Uterus (tissue), 2 donors: ENCODE measurements at regions not wholly inside any gene's neighbourhood (a gene's known extent, or its start where the extent isn't known, plus 50 kb on each side); places are given as distances from the start of the nearest gene placed in this dataset.

Source experiments
- CTCF ChIP-seq, 4 experiments: fragments of 200-600 bp in 2 of 4; fragments of 450-650 bp in 2 of 4; sonication (generic) in 2 of 4; IDR thresholded peaks; one replicate each; pipeline ENCODE4 v1.5.1; 2016 to 2019; ENCODE audit warnings: antibody characterized with exemption in 4 of 4, mild to moderate bottlenecking in 2 of 4, moderate library complexity in 1 of 4
- POLR2A ChIP-seq, 2 donors: fragments of 450-650 bp; IDR thresholded peaks; one replicate each; pipeline ENCODE4 v1.6.1; 2016; ENCODE audit warnings: antibody characterized with exemption in 2 of 2, mild to moderate bottlenecking in 1 of 2, moderate library complexity in 1 of 2

- no peak for TF ChIP-seq CTCF (IDR thresholded peaks at IDR 0.05)
- no peak for TF ChIP-seq POLR2A (IDR thresholded peaks at IDR 0.05)
Observed at GRCh38 chr12:97940629-97941028, 478.0 kb downstream of the RMST start.
